ENCODE measurements at regions not wholly inside any gene's neighbourhood (a gene's known extent, or its start where the extent isn't known, plus 50 kb on each side); places are given as distances from the start of the nearest gene placed in this dataset.
"Not testable (repeated sequence)": the region's sequence is repeated elsewhere in the genome, so short reads cannot be mapped to it uniquely, and the experiment has no call there.

DNA sequence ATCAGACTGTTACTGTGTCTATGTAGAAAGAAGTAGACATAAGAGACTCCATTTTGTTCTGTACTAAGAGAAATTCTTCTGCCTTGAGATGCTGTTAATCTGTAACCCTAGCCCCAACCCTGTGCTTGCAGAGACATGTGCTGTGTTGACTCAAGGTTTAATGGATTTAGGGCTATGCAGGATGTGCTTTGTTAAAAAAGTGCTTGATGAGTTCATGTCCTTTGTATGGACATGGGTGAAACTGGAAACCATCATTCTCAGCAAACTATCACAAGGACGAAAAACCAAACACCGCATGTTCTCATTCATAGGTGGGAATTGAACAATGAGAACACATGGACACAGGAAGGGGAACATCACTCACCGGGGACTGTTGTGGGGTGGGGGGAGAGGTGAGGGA lies 1398.7 kb downstream of the UQCRFS1 start:
- not testable (repeated sequence) for H3K23me2 ChIP-seq (ENCODE audit: insufficient read length, low read depth, low read length, poor library complexity, severe bottlenecking); DNase-seq; H4K8ac ChIP-seq (replicated peaks; ENCODE audit: insufficient read length, low read depth, low read length); H3K23ac ChIP-seq (ENCODE audit: insufficient read length, low read depth, low read length); H3K79me1 ChIP-seq (ENCODE audit: insufficient read depth, low read depth, low read length, poor library complexity, severe bottlenecking); H2AFZ ChIP-seq (ENCODE audit: low read length); H2BK15ac ChIP-seq (ENCODE audit: low read depth, low read length); H3K18ac ChIP-seq (ENCODE audit: insufficient read length, low read depth, low read length); H3K4me1 ChIP-seq (ENCODE audit: insufficient read depth, low read length); H3K9ac ChIP-seq (ENCODE audit: extremely low read depth, insufficient read length, low read length); H3K79me2 ChIP-seq (ENCODE audit: insufficient read depth, low read length); H3K27me3 ChIP-seq (ENCODE audit: insufficient read depth, low read length); H2BK20ac ChIP-seq (ENCODE audit: low read depth, low read length, poor library complexity, severe bottlenecking); H3K4me2 ChIP-seq (ENCODE audit: insufficient read depth, insufficient read length, low read length); H2BK120ac ChIP-seq (ENCODE audit: low read depth, low read length, poor library complexity, severe bottlenecking); H2BK5ac ChIP-seq (ENCODE audit: insufficient read length, low read length); H3K56ac ChIP-seq (ENCODE audit: insufficient read length, low read depth, low read length); H3T11ph ChIP-seq (ENCODE audit: low read length); H3K4ac ChIP-seq (ENCODE audit: low read depth, low read length); H3K27ac Mint-ChIP-seq; H3K4me3 Mint-ChIP-seq; H4K91ac ChIP-seq (ENCODE audit: insufficient read length, low read depth, low read length); H2BK12ac ChIP-seq (ENCODE audit: insufficient read length, low read depth, low read length); H3K27ac ChIP-seq (ENCODE audit: insufficient read length, low read depth, low read length); H4K5ac ChIP-seq (ENCODE audit: insufficient read length, low read depth, low read length); H2AK5ac ChIP-seq (ENCODE audit: insufficient read length, low read length); H3K4me1 Mint-ChIP-seq; H3K27me3 Mint-ChIP-seq (ENCODE audit: low read depth); H4K20me1 ChIP-seq (ENCODE audit: control insufficient read depth, insufficient read depth, insufficient read length); H3K14ac ChIP-seq (ENCODE audit: insufficient read depth, low read length)
- Mint-ChIP-seq H3K9me3 (peaks cover 72 to 76% of the 10 kb centered on the region in 2 experiments), H3K36me3 (ENCODE audit: insufficient read depth in 1 of 3, low read depth in 3 of 3) (peaks cover 5 to 40% (median 11%) of the 10 kb centered on the region in 3 experiments; a peak in 6 of 7 replicates)
- peaks cover 16% of the 10 kb centered on the region for H3K9me3 ChIP-seq (ENCODE audit: control insufficient read depth, low read depth, low read length)
- no CpG with 5 or more reads among the region's 3 CpGs for WGBS (ENCODE audit: extremely low coverage, insufficient read length, low lambda C conversion rate)
